MM.1S (cell line): ENCODE measurements at regions not wholly inside any gene's neighbourhood (a gene's known extent, or its start where the extent isn't known, plus 50 kb on each side); places are given as distances from the start of the nearest gene placed in this dataset.
"Not testable (repeated sequence)": the region's sequence is repeated elsewhere in the genome, so short reads cannot be mapped to it uniquely, and the experiment has no call there.

Experiments used
- EZH2 ChIP-seq: fragments of 300-600 bp; sonication (generic); optimal IDR thresholded peaks from 2 replicates; pipeline ENCODE3; 2017; ENCODE audit warnings: low read depth, mild to moderate bottlenecking, antibody characterized with exemption, low read length, mixed read lengths
- EZH2phosphoT487 ChIP-seq: fragments of 300-600 bp; sonication (generic); IDR thresholded peaks from 2 replicates; pipeline ENCODE4 v1.6.1; 2018; ENCODE audit warnings: antibody characterized with exemption, low read length
- TF ChIP-seq, protein P1 (sequence below): fragments of 300-600 bp; sonication (generic); IDR thresholded peaks from 2 replicates; pipeline ENCODE4 v1.5.1; 2016; ENCODE audit warnings: antibody characterized with exemption, low read length, mixed read lengths

DNA sequence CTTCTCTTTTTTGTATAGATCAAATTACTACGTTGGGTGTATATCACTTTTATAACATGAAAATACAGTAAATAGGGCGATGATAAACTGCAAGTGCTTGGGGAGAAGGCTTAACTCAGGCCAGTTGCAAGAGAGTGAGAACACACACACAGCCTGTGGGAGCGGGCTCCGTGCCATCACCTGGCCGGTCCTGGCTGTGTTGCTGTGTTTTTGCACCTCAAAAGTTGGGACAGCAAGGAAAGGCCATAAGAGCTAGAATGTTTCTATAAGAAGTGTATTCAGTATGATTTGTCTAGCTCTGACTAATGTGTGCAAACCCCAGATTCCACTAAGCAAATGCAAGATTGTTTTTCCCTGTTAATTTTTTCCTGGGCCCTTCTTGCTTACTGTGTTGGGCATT lies 1940.6 kb downstream of the FOXD4L5 start:
- TF ChIP-seq, protein P1, sequence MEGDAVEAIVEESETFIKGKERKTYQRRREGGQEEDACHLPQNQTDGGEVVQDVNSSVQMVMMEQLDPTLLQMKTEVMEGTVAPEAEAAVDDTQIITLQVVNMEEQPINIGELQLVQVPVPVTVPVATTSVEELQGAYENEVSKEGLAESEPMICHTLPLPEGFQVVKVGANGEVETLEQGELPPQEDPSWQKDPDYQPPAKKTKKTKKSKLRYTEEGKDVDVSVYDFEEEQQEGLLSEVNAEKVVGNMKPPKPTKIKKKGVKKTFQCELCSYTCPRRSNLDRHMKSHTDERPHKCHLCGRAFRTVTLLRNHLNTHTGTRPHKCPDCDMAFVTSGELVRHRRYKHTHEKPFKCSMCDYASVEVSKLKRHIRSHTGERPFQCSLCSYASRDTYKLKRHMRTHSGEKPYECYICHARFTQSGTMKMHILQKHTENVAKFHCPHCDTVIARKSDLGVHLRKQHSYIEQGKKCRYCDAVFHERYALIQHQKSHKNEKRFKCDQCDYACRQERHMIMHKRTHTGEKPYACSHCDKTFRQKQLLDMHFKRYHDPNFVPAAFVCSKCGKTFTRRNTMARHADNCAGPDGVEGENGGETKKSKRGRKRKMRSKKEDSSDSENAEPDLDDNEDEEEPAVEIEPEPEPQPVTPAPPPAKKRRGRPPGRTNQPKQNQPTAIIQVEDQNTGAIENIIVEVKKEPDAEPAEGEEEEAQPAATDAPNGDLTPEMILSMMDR: not testable (repeated sequence)
- TF ChIP-seq EZH2phosphoT487, EZH2: not testable (repeated sequence)
